Erythroblast (primary cell): ENCODE measurements at regions not wholly inside any gene's neighbourhood (a gene's known extent, or its start where the extent isn't known, plus 50 kb on each side); places are given as distances from the start of the nearest gene placed in this dataset.

Experiments used
- DNase-seq, 2 experiments: peaks; one replicate each; lab custom pipeline; 2025; lab: John Stamatoyannopoulos, UW
- GATA1 ChIP-seq: IDR thresholded peaks from 2 replicates; pipeline ENCODE4 v1.6.1; 2011; ENCODE audit warnings: low read depth, mild to moderate bottlenecking, control low read depth, low read length, moderate library complexity
- POLR2A ChIP-seq: IDR thresholded peaks from 2 replicates; pipeline ENCODE4 v1.6.1; 2011; ENCODE audit warnings: mild to moderate bottlenecking, low read length

- TF ChIP-seq POLR2A, result no peak
- TF ChIP-seq GATA1, result no peak
- DNase-seq, result no peak
These were observed 827.1 kb downstream of the TBC1D22A start for GRCh38 chr22:47589271-47590250.

GRCh38 chr22:47588578-47588960, 826.1 kb downstream of the TBC1D22A start:
- TF ChIP-seq GATA1, result no peak
- no peak for TF ChIP-seq POLR2A

GRCh38 chr22:47587861-47588577, 825.6 kb downstream of the TBC1D22A start:
- DNase-seq, result no peak
- TF ChIP-seq POLR2A, result no peak
- no peak for TF ChIP-seq GATA1

More at GRCh38 chr22:47588578-47588960, 826.1 kb downstream of the TBC1D22A start:
- no peak for DNase-seq

- TF ChIP-seq GATA1 (no peak), POLR2A (no peak)
- no peak for DNase-seq
These were observed 824.9 kb downstream of the TBC1D22A start for GRCh38 chr22:47587361-47587760.

GRCh38 chr22:47586946-47587345, 824.5 kb downstream of the TBC1D22A start:
- DNase-seq, result no peak
- TF ChIP-seq GATA1 (no peak), POLR2A (no peak)

- DNase-seq, result no peak
- no peak for TF ChIP-seq GATA1
- TF ChIP-seq POLR2A, result no peak
These were observed 823.6 kb downstream of the TBC1D22A start for GRCh38 chr22:47586038-47586437.

GRCh38 chr22:47583959-47584562, 821.6 kb downstream of the TBC1D22A start:
- no peak for DNase-seq
- TF ChIP-seq GATA1 (no peak), POLR2A (no peak)

GRCh38 chr22:47582067-47582466, 819.6 kb downstream of the TBC1D22A start:
- DNase-seq, result no peak
- TF ChIP-seq POLR2A (no peak), GATA1 (no peak)

- no peak for DNase-seq
- no peak for TF ChIP-seq POLR2A
- TF ChIP-seq GATA1, result no peak
These were observed 817.7 kb downstream of the TBC1D22A start for GRCh38 chr22:47580121-47580520.

GRCh38 chr22:47576908-47577307, 814.5 kb downstream of the TBC1D22A start:
- TF ChIP-seq GATA1, result no peak
- TF ChIP-seq POLR2A, result no peak
- DNase-seq, result no peak

GRCh38 chr22:47575291-47575690, 812.8 kb downstream of the TBC1D22A start:
- no peak for TF ChIP-seq GATA1
- no peak for TF ChIP-seq POLR2A
- no peak for DNase-seq

- TF ChIP-seq POLR2A (no peak), GATA1 (no peak)
- no peak for DNase-seq
These were observed 812.1 kb downstream of the TBC1D22A start for GRCh38 chr22:47574556-47574955.

GRCh38 chr22:47573141-47573540, 810.7 kb downstream of the TBC1D22A start:
- no peak for DNase-seq

GRCh38 chr22:47572443-47572842, 810.0 kb downstream of the TBC1D22A start:
- DNase-seq, result no peak
- TF ChIP-seq POLR2A (no peak), GATA1 (no peak)

More at GRCh38 chr22:47573141-47573540, 810.7 kb downstream of the TBC1D22A start:
- TF ChIP-seq POLR2A, result no peak
